ENCODE measurements at regions not wholly inside any gene's neighbourhood (a gene's known extent, or its start where the extent isn't known, plus 50 kb on each side); places are given as distances from the start of the nearest gene placed in this dataset.

DNA sequence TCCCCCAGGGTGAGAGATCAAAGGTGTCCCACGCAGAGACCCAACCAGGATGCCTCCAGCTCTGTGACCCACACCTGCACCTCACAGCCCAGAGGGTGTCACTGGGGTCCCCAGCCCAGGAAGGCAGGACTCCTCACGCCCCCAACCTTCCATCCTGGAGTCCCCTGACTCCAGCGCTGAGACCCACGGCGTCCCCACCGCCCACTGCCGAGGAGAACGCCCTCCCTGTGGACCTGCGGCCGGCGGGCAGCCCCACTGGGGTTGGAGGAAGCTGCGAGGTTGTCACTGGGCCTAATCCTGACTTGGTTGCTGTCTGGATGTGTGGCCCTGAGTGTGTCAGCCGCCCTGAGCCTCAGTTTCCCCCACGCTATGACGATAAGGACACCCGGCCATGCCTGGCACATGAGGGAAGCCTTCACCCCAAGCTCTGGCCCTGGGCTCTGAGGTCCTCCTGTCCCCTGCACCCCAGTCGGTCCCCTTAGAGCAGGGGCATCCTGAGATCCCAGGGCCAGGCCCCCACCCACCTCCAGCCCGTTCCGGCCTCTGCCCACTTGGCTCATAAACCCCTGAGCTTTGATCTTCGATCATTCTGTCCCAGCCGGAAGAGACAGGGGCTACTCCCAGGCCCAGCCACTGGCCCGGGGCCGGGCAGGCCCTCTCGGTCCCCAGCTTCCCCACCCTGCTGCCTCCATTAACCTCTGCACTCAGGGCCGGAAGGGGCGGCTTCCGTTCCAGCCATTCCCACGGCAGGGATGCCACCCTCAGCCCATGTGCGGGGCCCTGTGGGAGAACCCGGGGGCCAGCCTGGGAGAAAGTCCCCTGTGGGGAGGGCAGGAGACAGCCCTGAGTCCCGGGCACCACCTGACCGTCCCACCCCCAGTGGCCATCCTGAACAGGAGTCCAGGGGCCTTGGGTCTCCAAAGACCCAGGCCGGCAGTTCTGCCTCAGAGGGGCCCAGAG lies 113.2 kb downstream of the MICALL2 start:
- no peak for TF ChIP-seq EZH2 (IDR thresholded peaks at IDR 0.05; ENCODE audit: borderline replicate concordance, low read depth, low read length, severe bottlenecking)
- TF ChIP-seq, protein P1, sequence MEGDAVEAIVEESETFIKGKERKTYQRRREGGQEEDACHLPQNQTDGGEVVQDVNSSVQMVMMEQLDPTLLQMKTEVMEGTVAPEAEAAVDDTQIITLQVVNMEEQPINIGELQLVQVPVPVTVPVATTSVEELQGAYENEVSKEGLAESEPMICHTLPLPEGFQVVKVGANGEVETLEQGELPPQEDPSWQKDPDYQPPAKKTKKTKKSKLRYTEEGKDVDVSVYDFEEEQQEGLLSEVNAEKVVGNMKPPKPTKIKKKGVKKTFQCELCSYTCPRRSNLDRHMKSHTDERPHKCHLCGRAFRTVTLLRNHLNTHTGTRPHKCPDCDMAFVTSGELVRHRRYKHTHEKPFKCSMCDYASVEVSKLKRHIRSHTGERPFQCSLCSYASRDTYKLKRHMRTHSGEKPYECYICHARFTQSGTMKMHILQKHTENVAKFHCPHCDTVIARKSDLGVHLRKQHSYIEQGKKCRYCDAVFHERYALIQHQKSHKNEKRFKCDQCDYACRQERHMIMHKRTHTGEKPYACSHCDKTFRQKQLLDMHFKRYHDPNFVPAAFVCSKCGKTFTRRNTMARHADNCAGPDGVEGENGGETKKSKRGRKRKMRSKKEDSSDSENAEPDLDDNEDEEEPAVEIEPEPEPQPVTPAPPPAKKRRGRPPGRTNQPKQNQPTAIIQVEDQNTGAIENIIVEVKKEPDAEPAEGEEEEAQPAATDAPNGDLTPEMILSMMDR (IDR thresholded peaks at IDR 0.05; ENCODE audit: borderline replicate concordance, extremely low read depth, low read length, poor library complexity, severe bottlenecking): no peak
- H3K4me3 ChIP-seq (ENCODE audit: low read depth in 1 of 2, low read length in 2 of 2): no peak overlapping the region
- H2AFZ ChIP-seq (ENCODE audit: low read depth, low read length): no peak overlapping the region
- H3K4me1 ChIP-seq (ENCODE audit: insufficient read depth, low read length): no peaks in the 10 kb centered on the region
- ATAC-seq (ENCODE audit: insufficient read depth, low read depth) (no peak), DNase-seq (no peak)
- H3K9ac ChIP-seq (ENCODE audit: low read depth, low read length): no peak overlapping the region
- no peaks in the 10 kb centered on the region for H3K79me2 ChIP-seq (ENCODE audit: insufficient read depth, low read length)
- no peaks in the 10 kb centered on the region for H4K20me1 ChIP-seq (ENCODE audit: insufficient read depth, low read length)
- H3K27ac ChIP-seq (ENCODE audit: low read length): no peak overlapping the region
- H3K4me2 ChIP-seq (ENCODE audit: insufficient read depth, low read length): no peak overlapping the region
- H3K36me3 ChIP-seq (ENCODE audit: insufficient read depth, low read length): no peaks in the 10 kb centered on the region
- H3K27me3 ChIP-seq (ENCODE audit: insufficient read depth, low read length, poor library complexity): no peaks in the 10 kb centered on the region
- H3K9me3 ChIP-seq (ENCODE audit: insufficient read depth, low read length, severe bottlenecking): no peaks in the 10 kb centered on the region

DNA sequence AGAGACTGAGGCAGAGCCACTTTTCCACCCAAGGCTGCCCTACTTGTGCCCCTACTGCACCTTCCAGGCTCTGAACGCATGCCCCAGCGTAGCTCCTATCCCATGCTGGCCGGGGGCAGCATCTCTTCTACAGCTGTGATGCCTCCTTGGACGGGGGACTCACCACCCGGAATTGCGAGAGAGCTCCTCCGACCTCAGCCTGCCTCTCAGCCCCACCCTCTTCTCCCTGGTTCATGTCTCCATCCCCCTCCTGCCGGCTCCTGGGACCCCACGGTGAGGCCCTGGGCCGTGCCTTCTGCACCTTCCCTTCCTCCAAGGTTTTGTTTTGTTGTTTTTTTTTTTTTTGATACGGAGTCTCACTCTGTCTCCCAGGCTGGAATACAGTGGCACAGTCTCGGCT lies 112.4 kb downstream of the MICALL2 start:
- no peaks in the 10 kb centered on the region for H3K4me1 ChIP-seq (ENCODE audit: insufficient read depth, low read length)
- DNase-seq (no peak), ATAC-seq (ENCODE audit: insufficient read depth, low read depth) (no peak)
- no peak overlapping the region for H3K4me3 ChIP-seq (ENCODE audit: low read depth in 1 of 2, low read length in 2 of 2)
- H3K27ac ChIP-seq (ENCODE audit: low read length): no peak overlapping the region
- no peaks in the 10 kb centered on the region for H3K27me3 ChIP-seq (ENCODE audit: insufficient read depth, low read length, poor library complexity)
- H3K9ac ChIP-seq (ENCODE audit: low read depth, low read length): no peak overlapping the region
- no peak overlapping the region for H3K4me2 ChIP-seq (ENCODE audit: insufficient read depth, low read length)
- no peaks in the 10 kb centered on the region for H3K79me2 ChIP-seq (ENCODE audit: insufficient read depth, low read length)
- TF ChIP-seq, protein P1 (IDR thresholded peaks at IDR 0.05; ENCODE audit: borderline replicate concordance, extremely low read depth, low read length, poor library complexity, severe bottlenecking): no peak
- no peak for TF ChIP-seq EZH2 (IDR thresholded peaks at IDR 0.05; ENCODE audit: borderline replicate concordance, low read depth, low read length, severe bottlenecking)
- H4K20me1 ChIP-seq (ENCODE audit: insufficient read depth, low read length): no peaks in the 10 kb centered on the region
- no peak overlapping the region for H2AFZ ChIP-seq (ENCODE audit: low read depth, low read length)
- H3K9me3 ChIP-seq (ENCODE audit: insufficient read depth, low read length, severe bottlenecking): no peaks in the 10 kb centered on the region
- H3K36me3 ChIP-seq (ENCODE audit: insufficient read depth, low read length): no peaks in the 10 kb centered on the region

DNA sequence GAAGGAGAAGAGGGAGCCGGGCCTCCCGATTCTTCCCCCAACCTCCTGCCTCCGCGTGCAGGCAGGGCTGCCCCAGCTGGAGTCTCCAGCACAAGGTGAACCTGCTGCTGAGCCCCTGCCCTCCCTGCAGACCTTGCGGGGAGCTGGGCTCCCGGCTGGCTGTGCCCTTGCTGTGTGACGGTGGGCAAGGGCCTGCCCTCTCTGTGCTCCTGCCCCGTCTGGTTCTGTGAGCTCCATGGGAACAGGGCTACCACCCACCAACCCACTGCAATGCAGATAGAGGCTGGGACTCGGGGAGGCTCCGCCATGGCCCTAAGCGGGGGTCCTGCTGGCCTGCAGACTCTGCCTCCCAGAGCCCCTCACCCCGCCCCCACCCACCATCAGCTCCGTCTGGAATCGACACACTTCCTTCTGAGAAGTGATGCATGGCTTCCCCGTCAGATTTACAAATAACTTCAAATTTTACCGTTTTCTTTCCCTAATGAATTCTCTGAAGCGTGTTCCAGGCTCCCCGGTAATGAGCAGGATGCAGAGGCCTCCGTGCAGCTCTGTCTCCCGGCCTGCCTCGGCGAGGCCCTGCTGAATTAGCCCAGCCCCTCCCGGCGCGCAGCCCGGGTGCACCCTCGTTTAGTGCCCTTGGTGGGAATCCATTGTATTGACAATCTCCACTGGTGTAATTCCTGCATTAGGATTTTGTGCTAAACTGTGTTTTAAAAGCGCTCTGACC lies 111.0 kb downstream of the MICALL2 start:
- ATAC-seq (ENCODE audit: insufficient read depth, low read depth): no peak
- H3K27ac ChIP-seq (ENCODE audit: low read length): no peak overlapping the region

More for the DNA sequence above, 111.0 kb downstream of the MICALL2 start:
- TF ChIP-seq, protein P1 (IDR thresholded peaks at IDR 0.05; ENCODE audit: borderline replicate concordance, extremely low read depth, low read length, poor library complexity, severe bottlenecking): no peak
- TF ChIP-seq EZH2 (IDR thresholded peaks at IDR 0.05; ENCODE audit: borderline replicate concordance, low read depth, low read length, severe bottlenecking): no peak
- Histone ChIP-seq H3K27me3 (ENCODE audit: insufficient read depth, low read length, poor library complexity) (no peaks in the 10 kb centered on the region), H3K4me1 (ENCODE audit: insufficient read depth, low read length) (no peaks in the 10 kb centered on the region), H3K4me2 (ENCODE audit: insufficient read depth, low read length) (no peak overlapping the region), H3K9me3 (ENCODE audit: insufficient read depth, low read length, severe bottlenecking) (no peaks in the 10 kb centered on the region), H4K20me1 (ENCODE audit: insufficient read depth, low read length) (no peaks in the 10 kb centered on the region), H3K9ac (ENCODE audit: low read depth, low read length) (no peak overlapping the region), H2AFZ (ENCODE audit: low read depth, low read length) (no peak overlapping the region), H3K79me2 (ENCODE audit: insufficient read depth, low read length) (no peaks in the 10 kb centered on the region), H3K36me3 (ENCODE audit: insufficient read depth, low read length) (no peaks in the 10 kb centered on the region), H3K4me3 (ENCODE audit: low read depth in 1 of 2, low read length in 2 of 2) (no peak overlapping the region)
- no peak for DNase-seq

All from DND-41 (cell line).